PC-3 (cell line): ENCODE measurements at regions not wholly inside any gene's neighbourhood (a gene's known extent, or its start where the extent isn't known, plus 50 kb on each side); places are given as distances from the start of the nearest gene placed in this dataset.

Experiments
- ATAC-seq: fragments of 200-7000 bp; cut with Tn5 transposase; 2 replicates; pipeline ENCODE4 v1.9.1; 2020; ENCODE audit warnings: mild to moderate bottlenecking, moderate library complexity
- BruUV-seq: library from RNA; stranded (reverse); fragments of 400-500 nt; replicated peaks from 2 replicates; lab custom pipeline; 2021; lab: Mats Ljungman, UMichigan
- CTCF ChIA-PET: fragments of 300-600 bp; sonication (Branson Sonifier 250); formaldehyde crosslinking; loops from one replicate; lab custom pipeline; 2022; ENCODE audit warnings: antibody characterized with exemption; lab: Charles Lee
- POLR2A ChIA-PET: fragments of 300-600 bp; sonication (Branson Sonifier 250); formaldehyde crosslinking; loops from one replicate; lab custom pipeline; 2022; ENCODE audit warnings: antibody characterized with exemption; ENCODE audit not compliant: unreplicated experiment; lab: Charles Lee
- DNase-seq: peaks from one replicate; pipeline ENCODE4 v3.0.0-alpha.2; 2015
- H2AFZ ChIP-seq: fragments of 300-600 bp; sonication (generic); 2 replicates; pipeline ENCODE4 v1.6.0; 2016; ENCODE audit warnings: antibody characterized with exemption, low read length
- H3F3A ChIP-seq: fragments of 300-600 bp; sonication (generic); one replicate; pipeline ENCODE4 v1.6.0; 2017; ENCODE audit warnings: antibody characterized with exemption, low read length, control low read depth, mild to moderate bottlenecking; ENCODE audit not compliant: unreplicated experiment
- H3K27ac ChIP-seq: fragments of 300-600 bp; sonication (generic); 2 replicates; pipeline ENCODE4 v1.5.1; 2016; ENCODE audit warnings: mild to moderate bottlenecking, low read length
- H3K27me3 ChIP-seq: fragments of 300-600 bp; sonication (generic); 2 replicates; pipeline ENCODE4 v1.6.1; 2016; ENCODE audit warnings: low read length, mixed read lengths
- H3K36me3 ChIP-seq: fragments of 300-600 bp; sonication (generic); 2 replicates; pipeline ENCODE4 v1.6.1; 2016; ENCODE audit warnings: low read depth, mixed run types, low read length, mixed read lengths
- H3K4me1 ChIP-seq: fragments of 300-600 bp; sonication (generic); 2 replicates; pipeline ENCODE4 v1.5.1; 2016; ENCODE audit warnings: low read length; ENCODE audit not compliant: insufficient read depth
- H3K4me2 ChIP-seq: fragments of 300-600 bp; sonication (generic); 2 replicates; pipeline ENCODE4 v1.6.0; 2016; ENCODE audit warnings: low read length
- H3K4me3 ChIP-seq: fragments of 300-600 bp; sonication (generic); 2 replicates; pipeline ENCODE4 v1.5.1; 2016; ENCODE audit warnings: mild to moderate bottlenecking, low read length, mixed read lengths
- H3K79me2 ChIP-seq: fragments of 300-600 bp; sonication (generic); 2 replicates; pipeline ENCODE4 v1.6.1; 2017; ENCODE audit warnings: low read length, mixed read lengths
- H3K9ac ChIP-seq: fragments of 300-600 bp; sonication (generic); 2 replicates; pipeline ENCODE4 v1.6.0; 2016; ENCODE audit warnings: mild to moderate bottlenecking, low read length
- H3K9me2 ChIP-seq: fragments of 300-600 bp; sonication (generic); replicated peaks from 2 replicates; pipeline ENCODE4 v1.6.1; 2016; ENCODE audit warnings: mixed run types, low read length, mixed read lengths
- H3K9me3 ChIP-seq: fragments of 300-600 bp; sonication (generic); 2 replicates; pipeline ENCODE4 v1.6.1; 2016; ENCODE audit warnings: low read length, mixed read lengths
- H4K20me1 ChIP-seq: fragments of 300-600 bp; sonication (generic); 2 replicates; pipeline ENCODE4 v1.6.1; 2016; ENCODE audit warnings: low read length, mixed read lengths
- EZH2 ChIP-seq: fragments of 300-600 bp; sonication (generic); IDR thresholded peaks from one replicate; pipeline ENCODE4 v1.6.1; 2017; ENCODE audit warnings: antibody characterized with exemption, mild to moderate bottlenecking, low read length; ENCODE audit not compliant: unreplicated experiment
- EZH2phosphoT487 ChIP-seq: fragments of 300-600 bp; sonication (generic); IDR thresholded peaks from 2 replicates; pipeline ENCODE4 v1.6.1; 2018; ENCODE audit warnings: mild to moderate bottlenecking, antibody characterized with exemption, low read length, borderline replicate concordance
- intact Hi-C: fragments of 100-400 bp; cut with micrococcal nuclease; formaldehyde crosslinking; loops from 2 replicates; pipeline ENCODE4 v1.9.0; 2023
- TF ChIP-seq, protein P1 (sequence below): fragments of 300-600 bp; sonication (generic); conservative IDR thresholded peaks from 2 replicates; pipeline ENCODE4 v1.5.1; 2017; ENCODE audit warnings: antibody characterized with exemption, low read depth, mild to moderate bottlenecking, low read length

GRCh38 chr14:86902176-86902950, 1090.6 kb downstream of the GALC start:
- intact Hi-C loops = no loop called here
- H3K27ac ChIP-seq = no peak overlapping the region
- no peaks in the 10 kb centered on the region for H3F3A ChIP-seq
- no peaks in the 10 kb centered on the region for H3K9me3 ChIP-seq
- no peaks in the 10 kb centered on the region for H3K4me1 ChIP-seq
- no peak overlapping the region for H3K4me3 ChIP-seq
- H3K9ac ChIP-seq = no peak overlapping the region
- ATAC-seq (no peak), DNase-seq (no peak)
- H3K9me2 ChIP-seq = no peaks in the 10 kb centered on the region
- no peak for TF ChIP-seq EZH2
- TF ChIP-seq, protein P1, sequence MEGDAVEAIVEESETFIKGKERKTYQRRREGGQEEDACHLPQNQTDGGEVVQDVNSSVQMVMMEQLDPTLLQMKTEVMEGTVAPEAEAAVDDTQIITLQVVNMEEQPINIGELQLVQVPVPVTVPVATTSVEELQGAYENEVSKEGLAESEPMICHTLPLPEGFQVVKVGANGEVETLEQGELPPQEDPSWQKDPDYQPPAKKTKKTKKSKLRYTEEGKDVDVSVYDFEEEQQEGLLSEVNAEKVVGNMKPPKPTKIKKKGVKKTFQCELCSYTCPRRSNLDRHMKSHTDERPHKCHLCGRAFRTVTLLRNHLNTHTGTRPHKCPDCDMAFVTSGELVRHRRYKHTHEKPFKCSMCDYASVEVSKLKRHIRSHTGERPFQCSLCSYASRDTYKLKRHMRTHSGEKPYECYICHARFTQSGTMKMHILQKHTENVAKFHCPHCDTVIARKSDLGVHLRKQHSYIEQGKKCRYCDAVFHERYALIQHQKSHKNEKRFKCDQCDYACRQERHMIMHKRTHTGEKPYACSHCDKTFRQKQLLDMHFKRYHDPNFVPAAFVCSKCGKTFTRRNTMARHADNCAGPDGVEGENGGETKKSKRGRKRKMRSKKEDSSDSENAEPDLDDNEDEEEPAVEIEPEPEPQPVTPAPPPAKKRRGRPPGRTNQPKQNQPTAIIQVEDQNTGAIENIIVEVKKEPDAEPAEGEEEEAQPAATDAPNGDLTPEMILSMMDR = no peak
- TF ChIP-seq EZH2phosphoT487 = no peak
- no peaks in the 10 kb centered on the region for H3K36me3 ChIP-seq
- H3K79me2 ChIP-seq = no peaks in the 10 kb centered on the region
- H4K20me1 ChIP-seq = no peaks in the 10 kb centered on the region
- H3K4me2 ChIP-seq = no peak overlapping the region
- POLR2A ChIA-PET = no interaction called here
- CTCF ChIA-PET = no interaction called here
- no TSS peak for BruUV-seq
- H3K27me3 ChIP-seq = no peaks in the 10 kb centered on the region
- no peak overlapping the region for H2AFZ ChIP-seq

- no TSS peak for BruUV-seq
- POLR2A ChIA-PET = no interaction called here
- CTCF ChIA-PET = no interaction called here
Measured at GRCh38 chr14:86897704-86898513, 1095.1 kb downstream of the GALC start.

More at GRCh38 chr14:86897704-86898513, 1095.1 kb downstream of the GALC start:
- Histone ChIP-seq H3K9me3 (no peaks in the 10 kb centered on the region), H2AFZ (no peak overlapping the region), H3K4me1 (no peaks in the 10 kb centered on the region), H3K27ac (no peak overlapping the region), H3K27me3 (no peaks in the 10 kb centered on the region), H3K36me3 (no peaks in the 10 kb centered on the region), H3F3A (no peaks in the 10 kb centered on the region), H3K4me2 (no peak overlapping the region), H3K9ac (no peak overlapping the region), H4K20me1 (no peaks in the 10 kb centered on the region), H3K9me2 (no peaks in the 10 kb centered on the region), H3K4me3 (no peak overlapping the region), H3K79me2 (no peaks in the 10 kb centered on the region)
- TF ChIP-seq EZH2 = no peak
- TF ChIP-seq, protein P1 = no peak
- no peak for TF ChIP-seq EZH2phosphoT487
- DNase-seq (no peak), ATAC-seq (no peak)
- intact Hi-C loops = no loop called here
